ENCODE measurements at regions not wholly inside any gene's neighbourhood (a gene's known extent, or its start where the extent isn't known, plus 50 kb on each side); places are given as distances from the start of the nearest gene placed in this dataset.

GRCh38 chr11:111001986-111002611 is 243.4 kb upstream of the POU2AF2 start:
- Histone ChIP-seq H4K20me1 (ENCODE audit: insufficient read depth) (no peaks in the 10 kb centered on the region), H3K9me2 (ENCODE audit: insufficient read depth) (no peaks in the 10 kb centered on the region), H3K36me3 (ENCODE audit: control insufficient read depth in 1 of 2, insufficient read depth in 2 of 2, low read length in 2 of 2) (no peaks in the 10 kb centered on the region), H3K27me3 (ENCODE audit: insufficient read depth, low read length) (peaks cover 25% of the 10 kb centered on the region; the same call in 1 of the 2 replicates), H3K4me1 (ENCODE audit: control insufficient read depth in 1 of 2, insufficient read depth in 2 of 2, low read length in 2 of 2) (no peaks in the 10 kb centered on the region), H2AFZ (ENCODE audit: low read depth, low read length, poor library complexity, severe bottlenecking) (no peak overlapping the region), H3K9ac (ENCODE audit: low read length) (no peak overlapping the region), H3K4me2 (ENCODE audit: low read length) (no peak overlapping the region), H3K9me3 (ENCODE audit: control insufficient read depth in 1 of 2, insufficient read depth in 1 of 2, low read depth in 1 of 2, low read length in 2 of 2) (no peaks in the 10 kb centered on the region), H3K79me2 (ENCODE audit: insufficient read depth, low read length) (no peaks in the 10 kb centered on the region), H3K27ac (ENCODE audit: low read depth, low read length) (no peak overlapping the region), H3K4me3 (replicated peaks in 1 of 2; ENCODE audit: low read depth in 1 of 2, low read length in 2 of 2) (no peak overlapping the region)
- no peak for TF ChIP-seq ELF1 (IDR thresholded peaks at IDR 0.05; ENCODE audit: borderline replicate concordance, low read depth)
- TF ChIP-seq MAX (IDR thresholded peaks at IDR 0.05) = no peak
- no peak for TF ChIP-seq RAD21 (IDR thresholded peaks at IDR 0.05; ENCODE audit: low read depth)
- no peak for TF ChIP-seq POLR2AphosphoS5 (IDR thresholded peaks at IDR 0.05; ENCODE audit: low read depth, low read length)
- BruUV-seq (replicated peaks) = no TSS peak
- DNase-seq (ENCODE audit: low read depth, low spot score) (no peak), ATAC-seq (no peak)
- intact Hi-C loops (cut with micrococcal nuclease) = no loop called here
- ChIA-PET POLR2A (no interaction called here), CTCF (no interaction called here), RAD21 (ENCODE audit: low non-redundant PET in 1 of 2, low total read pairs in 2 of 2, uncharacterized antibody in 2 of 2, unreplicated experiment in 2 of 2) (no interaction called here)

GRCh38 chr11:111001081-111001430 is 244.5 kb upstream of the POU2AF2 start:
- no peak overlapping the region for H3K4me3 ChIP-seq (replicated peaks in 1 of 2; ENCODE audit: low read depth in 1 of 2, low read length in 2 of 2)
- ChIA-PET CTCF (no interaction called here), POLR2A (no interaction called here), RAD21 (ENCODE audit: low non-redundant PET in 1 of 2, low total read pairs in 2 of 2, uncharacterized antibody in 2 of 2, unreplicated experiment in 2 of 2) (no interaction called here)
- BruUV-seq (replicated peaks) = no TSS peak
- no peaks in the 10 kb centered on the region for H3K36me3 ChIP-seq (ENCODE audit: control insufficient read depth in 1 of 2, insufficient read depth in 2 of 2, low read length in 2 of 2)
- no peak overlapping the region for H3K4me2 ChIP-seq (ENCODE audit: low read length)
- peaks cover 19% of the 10 kb centered on the region; the same call in 1 of the 2 replicates for H3K27me3 ChIP-seq (ENCODE audit: insufficient read depth, low read length)
- no peaks in the 10 kb centered on the region for H4K20me1 ChIP-seq (ENCODE audit: insufficient read depth)
- no peak overlapping the region for H3K27ac ChIP-seq (ENCODE audit: low read depth, low read length)
- H3K9me2 ChIP-seq (ENCODE audit: insufficient read depth) = no peaks in the 10 kb centered on the region
- H3K9ac ChIP-seq (ENCODE audit: low read length) = no peak overlapping the region
- H3K79me2 ChIP-seq (ENCODE audit: insufficient read depth, low read length) = no peaks in the 10 kb centered on the region
- intact Hi-C loops (cut with micrococcal nuclease) = no loop called here
- TF ChIP-seq SP1 (IDR thresholded peaks at IDR 0.05; ENCODE audit: low read depth) (no peak), ATF3 (IDR thresholded peaks at IDR 0.05) (no peak), POLR2A (IDR thresholded peaks at IDR 0.05; ENCODE audit: borderline replicate concordance, extremely low read depth, insufficient read depth, insufficient read length) (no peak), SIN3A (IDR thresholded peaks at IDR 0.05; ENCODE audit: low read depth) (no peak), ZNF274 (IDR thresholded peaks at IDR 0.05; ENCODE audit: low read depth, low read length) (no peak)
- DNase-seq (ENCODE audit: low read depth, low spot score) (no peak), ATAC-seq (no peak)
- H2AFZ ChIP-seq (ENCODE audit: low read depth, low read length, poor library complexity, severe bottlenecking) = no peak overlapping the region
- no peaks in the 10 kb centered on the region for H3K9me3 ChIP-seq (ENCODE audit: control insufficient read depth in 1 of 2, insufficient read depth in 1 of 2, low read depth in 1 of 2, low read length in 2 of 2)
- H3K4me1 ChIP-seq (ENCODE audit: control insufficient read depth in 1 of 2, insufficient read depth in 2 of 2, low read length in 2 of 2) = no peaks in the 10 kb centered on the region
